Activated CD4-positive, CD25-positive, alpha-beta regulatory T cell treated with anti-CD3 and anti-CD28 coated beads, Interleukin-2, amount 50 U/mL, for 16 hours (primary cell): ENCODE measurements at regions not wholly inside any gene's neighbourhood (a gene's known extent, or its start where the extent isn't known, plus 50 kb on each side); places are given as distances from the start of the nearest gene placed in this dataset.
"Not testable (repeated sequence)": the region's sequence is repeated elsewhere in the genome, so short reads cannot be mapped to it uniquely, and the experiment has no call there.

ENCODE experiments used
- DNase-seq: peaks from one replicate; pipeline ENCODE4 v3.0.0-alpha.2; 2020; ENCODE audit warnings: low read depth, low spot score

GRCh38 chr10:65235846-65236245 lies 1690.0 kb upstream of the LRRTM3 start:
- no peak for DNase-seq

- DNase-seq = no peak
Observed at GRCh38 chr10:65265451-65265954, 1660.3 kb upstream of the LRRTM3 start.

- DNase-seq = not testable (repeated sequence)
Observed at GRCh38 chr10:65269551-65269950, 1656.3 kb upstream of the LRRTM3 start.

- no peak for DNase-seq
Observed at GRCh38 chr10:65270969-65271368, 1654.9 kb upstream of the LRRTM3 start.

GRCh38 chr10:65273115-65273514 lies 1652.7 kb upstream of the LRRTM3 start:
- DNase-seq = no peak

- no peak for DNase-seq
Observed at GRCh38 chr10:65275296-65275695, 1650.5 kb upstream of the LRRTM3 start.

GRCh38 chr10:65284495-65285041 lies 1641.3 kb upstream of the LRRTM3 start:
- DNase-seq = no peak

- DNase-seq = not testable (repeated sequence)
Observed at GRCh38 chr10:65285726-65286125, 1640.1 kb upstream of the LRRTM3 start.

GRCh38 chr10:65291286-65291685 lies 1634.5 kb upstream of the LRRTM3 start:
- no peak for DNase-seq

GRCh38 chr10:65292551-65292950 lies 1633.3 kb upstream of the LRRTM3 start:
- DNase-seq = no peak

GRCh38 chr10:65294329-65294728 lies 1631.5 kb upstream of the LRRTM3 start:
- no peak for DNase-seq

- no peak for DNase-seq
Observed at GRCh38 chr10:65301181-65301580, 1624.7 kb upstream of the LRRTM3 start.

GRCh38 chr10:65306201-65306600 lies 1619.6 kb upstream of the LRRTM3 start:
- DNase-seq = no peak

GRCh38 chr10:65312876-65313275 lies 1613.0 kb upstream of the LRRTM3 start:
- DNase-seq = no peak

GRCh38 chr10:65313406-65313805 lies 1612.4 kb upstream of the LRRTM3 start:
- no peak for DNase-seq

GRCh38 chr10:65314253-65314652 lies 1611.6 kb upstream of the LRRTM3 start:
- DNase-seq = no peak

- DNase-seq = no peak
Observed at GRCh38 chr10:65319493-65319892, 1606.3 kb upstream of the LRRTM3 start.

- no peak for DNase-seq
Observed at GRCh38 chr10:65320236-65321026, 1605.4 kb upstream of the LRRTM3 start.

- DNase-seq = no peak
Observed at GRCh38 chr10:65323802-65324201, 1602.0 kb upstream of the LRRTM3 start.

GRCh38 chr10:65325913-65326312 lies 1599.9 kb upstream of the LRRTM3 start:
- no peak for DNase-seq

- DNase-seq = no peak
Observed at GRCh38 chr10:65328486-65328885, 1597.3 kb upstream of the LRRTM3 start.

GRCh38 chr10:65335311-65335710 lies 1590.5 kb upstream of the LRRTM3 start:
- no peak for DNase-seq

GRCh38 chr10:65340340-65340739 lies 1585.5 kb upstream of the LRRTM3 start:
- no peak for DNase-seq
